ENCODE measurements at regions not wholly inside any gene's neighbourhood (a gene's known extent, or its start where the extent isn't known, plus 50 kb on each side); places are given as distances from the start of the nearest gene placed in this dataset.
"Not testable (repeated sequence)": the region's sequence is repeated elsewhere in the genome, so short reads cannot be mapped to it uniquely, and the experiment has no call there.

DNA sequence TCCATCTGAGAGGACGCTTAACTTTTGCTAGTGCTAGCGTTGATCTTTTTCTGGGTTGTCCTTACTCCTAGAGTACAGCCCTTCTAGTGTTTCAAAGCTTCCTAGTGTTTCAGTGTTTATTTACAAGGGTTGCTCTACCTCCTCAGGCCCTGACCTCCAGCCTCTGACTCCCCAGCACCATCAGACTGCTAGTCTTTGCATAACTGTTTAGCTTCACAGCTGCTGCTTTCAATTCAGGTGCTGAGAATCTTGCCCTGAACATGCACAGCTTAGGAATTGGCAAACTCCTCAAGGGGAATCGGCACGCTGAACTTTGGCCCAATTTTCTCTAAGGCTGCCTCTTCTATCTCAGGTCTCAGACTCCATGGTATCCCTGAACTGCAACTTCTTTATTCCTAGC lies 52.9 kb downstream of the OR52B4 start:
- BruUV-seq (replicated peaks); H3K4me3 ChIP-seq (replicated peaks in 1 of 3; ENCODE audit: insufficient read depth in 1 of 3, low read depth in 2 of 3, low read length in 3 of 3); H2AFZ ChIP-seq (ENCODE audit: low read length); intact Hi-C loops (cut with micrococcal nuclease; ENCODE audit: unreplicated experiment); H3K36me3 ChIP-seq (replicated peaks in 1 of 2; ENCODE audit: control insufficient read depth in 1 of 2, insufficient read depth in 2 of 2, low read length in 2 of 2); POLR2A ChIA-PET; H3K4me1 ChIP-seq (ENCODE audit: insufficient read depth, low read length); DNase-seq (ENCODE audit: low spot score); H3K9me3 ChIP-seq (ENCODE audit: low read length); H4K20me1 ChIP-seq (ENCODE audit: insufficient read depth, low read length); in situ Hi-C loops (cut with HindIII; ENCODE audit: extremely low pct_ligation_motif_present, low pct_unique_long_range_greater_than_20kb); ATAC-seq; FAIRE-seq; CTCF ChIA-PET (ENCODE audit: low intra/inter-chr PET ratio, low total read pairs); H3K27me3 ChIP-seq (ENCODE audit: control insufficient read depth in 1 of 2, insufficient read depth in 2 of 2, low read length in 2 of 2); H3K4me2 ChIP-seq (ENCODE audit: low read depth, low read length); H3K9ac ChIP-seq (ENCODE audit: insufficient read depth, low read depth, low read length); H3K27ac ChIP-seq (ENCODE audit: extremely low read length, insufficient read depth, low read length); H3K79me2 ChIP-seq (ENCODE audit: insufficient read depth, low read length): not testable (repeated sequence)
- WGBS (ENCODE audit: low lambda C conversion rate), result 0% methylated on average over 2 of the region's 4 CpGs

DNA sequence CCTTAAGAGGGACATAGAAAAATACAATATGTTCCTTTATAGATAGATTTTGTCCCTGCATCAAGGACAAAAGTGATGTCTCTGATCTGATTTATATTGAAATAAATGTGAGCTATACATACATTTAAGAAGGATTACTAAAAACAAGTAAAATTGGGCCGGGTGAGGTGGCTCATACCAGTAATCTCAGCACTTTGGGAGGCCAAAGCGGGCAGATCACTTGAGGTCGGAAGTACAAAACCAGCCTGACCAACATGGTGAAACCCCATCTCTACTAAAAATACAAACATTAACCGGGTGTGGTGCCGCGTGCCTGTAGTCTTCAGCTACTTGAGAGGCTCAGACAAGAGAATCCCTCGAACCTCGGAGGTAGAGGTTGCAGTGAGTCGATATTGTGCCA lies 91.0 kb downstream of the OR52B4 start:
- 8% methylated on average over 3 of the region's 9 CpGs for WGBS (ENCODE audit: low lambda C conversion rate)
- H3K36me3 ChIP-seq (replicated peaks in 1 of 2; ENCODE audit: control insufficient read depth in 1 of 2, insufficient read depth in 2 of 2, low read length in 2 of 2); H3K9me3 ChIP-seq (ENCODE audit: low read length); H3K9ac ChIP-seq (ENCODE audit: insufficient read depth, low read depth, low read length); H4K20me1 ChIP-seq (ENCODE audit: insufficient read depth, low read length); H3K27ac ChIP-seq (ENCODE audit: extremely low read length, insufficient read depth, low read length); H3K4me1 ChIP-seq (ENCODE audit: insufficient read depth, low read length); intact Hi-C loops (cut with micrococcal nuclease; ENCODE audit: unreplicated experiment); CTCF ChIA-PET (ENCODE audit: low intra/inter-chr PET ratio, low total read pairs); POLR2A ChIA-PET; H2AFZ ChIP-seq (ENCODE audit: low read length); H3K79me2 ChIP-seq (ENCODE audit: insufficient read depth, low read length); H3K4me2 ChIP-seq (ENCODE audit: low read depth, low read length); H3K4me3 ChIP-seq (replicated peaks in 1 of 3; ENCODE audit: insufficient read depth in 1 of 3, low read depth in 2 of 3, low read length in 3 of 3); H3K27me3 ChIP-seq (ENCODE audit: control insufficient read depth in 1 of 2, insufficient read depth in 2 of 2, low read length in 2 of 2); BruUV-seq (replicated peaks); ATAC-seq; FAIRE-seq; DNase-seq (ENCODE audit: low spot score); in situ Hi-C loops (cut with HindIII; ENCODE audit: extremely low pct_ligation_motif_present, low pct_unique_long_range_greater_than_20kb): not testable (repeated sequence)

DNA sequence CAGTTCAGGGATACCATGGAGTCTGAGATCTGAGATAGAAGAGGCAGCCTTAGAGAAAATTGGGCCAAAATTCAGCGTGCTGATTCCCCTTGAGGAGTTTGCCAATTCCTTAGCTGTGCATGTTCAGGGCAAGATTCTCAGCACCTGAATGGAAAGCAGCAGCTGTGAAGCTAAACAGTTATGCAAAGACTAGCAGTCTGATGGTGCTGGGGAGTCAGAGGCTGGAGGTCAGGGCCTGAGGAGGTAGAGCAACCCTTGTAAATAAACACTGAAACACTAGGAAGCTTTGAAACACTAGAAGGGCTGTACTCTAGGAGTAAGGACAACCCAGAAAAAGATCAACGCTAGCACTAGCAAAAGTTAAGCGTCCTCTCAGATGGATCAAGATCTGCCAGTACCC lies 117.1 kb downstream of the OR52B4 start:
- H4K20me1 ChIP-seq (ENCODE audit: insufficient read depth, low read length); BruUV-seq (replicated peaks); H3K27ac ChIP-seq (ENCODE audit: extremely low read length, insufficient read depth, low read length); FAIRE-seq; intact Hi-C loops (cut with micrococcal nuclease; ENCODE audit: unreplicated experiment); POLR2A ChIA-PET; H2AFZ ChIP-seq (ENCODE audit: low read length); H3K4me3 ChIP-seq (replicated peaks in 1 of 3; ENCODE audit: insufficient read depth in 1 of 3, low read depth in 2 of 3, low read length in 3 of 3); H3K27me3 ChIP-seq (ENCODE audit: control insufficient read depth in 1 of 2, insufficient read depth in 2 of 2, low read length in 2 of 2); H3K9ac ChIP-seq (ENCODE audit: insufficient read depth, low read depth, low read length); H3K36me3 ChIP-seq (replicated peaks in 1 of 2; ENCODE audit: control insufficient read depth in 1 of 2, insufficient read depth in 2 of 2, low read length in 2 of 2); H3K9me3 ChIP-seq (ENCODE audit: low read length); H3K4me1 ChIP-seq (ENCODE audit: insufficient read depth, low read length); CTCF ChIA-PET (ENCODE audit: low intra/inter-chr PET ratio, low total read pairs); H3K4me2 ChIP-seq (ENCODE audit: low read depth, low read length); ATAC-seq; in situ Hi-C loops (cut with HindIII; ENCODE audit: extremely low pct_ligation_motif_present, low pct_unique_long_range_greater_than_20kb); DNase-seq (ENCODE audit: low spot score); H3K79me2 ChIP-seq (ENCODE audit: insufficient read depth, low read length): not testable (repeated sequence)
- 0% methylated on average over 1 of the region's 3 CpGs for WGBS (ENCODE audit: low lambda C conversion rate)
